ENCODE measurements at regions not wholly inside any gene's neighbourhood (a gene's known extent, or its start where the extent isn't known, plus 50 kb on each side); places are given as distances from the start of the nearest gene placed in this dataset.

DNA sequence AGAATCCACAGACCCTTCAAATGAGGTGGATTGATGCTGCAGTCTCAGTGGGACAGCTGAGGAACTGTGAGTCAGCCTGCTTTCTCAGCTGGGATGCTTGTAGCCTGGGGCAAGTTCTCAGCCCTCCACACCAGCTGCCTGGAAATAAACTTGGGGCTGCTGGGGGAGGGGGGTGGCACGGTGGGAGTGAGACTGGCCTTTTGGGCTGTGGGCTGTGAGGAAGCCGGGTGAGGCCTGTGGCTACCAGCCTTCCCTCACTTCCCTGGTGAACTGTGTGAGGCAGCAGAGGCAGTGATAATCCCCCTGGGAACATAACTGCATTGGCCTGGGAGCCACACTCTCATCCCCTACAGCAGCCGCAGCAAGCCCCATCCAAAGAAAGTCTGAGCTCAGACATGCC, 114.5 kb upstream of the GUCY1A1 start:
- DNase-seq (ENCODE audit: low read depth): no peak

DNA sequence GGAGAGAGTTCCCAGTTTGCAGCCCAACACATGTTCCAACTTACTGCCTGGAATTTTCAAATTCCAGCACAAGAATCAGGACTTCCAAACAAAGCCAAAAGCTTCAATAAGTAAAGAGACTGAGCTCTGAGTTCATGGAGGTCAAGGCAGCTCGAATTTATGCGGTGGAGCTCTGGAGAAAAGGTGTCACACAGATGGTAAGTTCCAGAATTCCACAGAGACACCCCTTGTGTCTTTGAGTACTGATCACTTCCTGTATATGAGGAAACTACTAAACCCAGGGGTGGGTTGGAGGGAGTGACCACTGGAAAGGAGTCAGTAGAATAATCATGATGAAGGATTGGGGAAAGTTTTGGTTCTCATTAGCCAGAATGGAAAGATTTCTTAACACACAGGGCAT, 118.5 kb upstream of the GUCY1A1 start:
- DNase-seq (ENCODE audit: low read depth): no peak

DNA sequence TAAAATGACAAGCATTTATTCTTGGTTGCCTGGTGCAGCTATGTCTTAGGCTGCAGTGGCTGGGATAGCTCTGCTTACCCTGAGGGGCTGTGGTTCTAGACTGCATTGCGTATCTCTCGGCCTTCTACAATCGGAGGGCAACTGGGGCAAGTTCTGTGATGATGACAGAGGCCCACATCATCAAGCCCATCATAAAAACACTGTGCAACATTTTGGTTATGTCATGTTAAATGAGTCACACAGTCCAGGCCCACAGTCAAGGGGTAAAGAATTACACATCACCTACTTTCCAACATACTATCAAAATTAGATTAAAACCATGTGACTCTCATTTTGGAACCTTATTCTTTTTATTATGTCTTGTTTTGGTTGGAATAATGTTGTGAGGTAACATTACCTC, 120.2 kb upstream of the GUCY1A1 start:
- DNase-seq (ENCODE audit: low read depth): no peak

DNA sequence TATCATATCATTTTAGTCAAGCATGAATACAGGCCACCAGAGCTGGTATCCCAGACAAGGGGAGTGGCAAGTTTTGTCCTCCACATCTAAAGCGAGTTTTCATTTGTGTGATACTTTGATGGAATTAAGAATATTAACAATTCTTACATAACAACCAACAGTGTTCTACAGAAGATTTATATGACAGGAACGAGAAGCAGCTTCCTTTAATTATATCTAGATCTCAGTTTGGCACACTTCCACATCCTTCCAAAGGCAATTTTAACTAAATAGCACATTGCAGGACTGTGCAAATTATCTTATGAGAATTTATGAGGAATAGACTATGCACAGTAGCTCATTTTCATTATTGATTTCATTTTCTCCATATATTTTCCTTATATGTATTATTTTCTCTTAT, 121.2 kb upstream of the GUCY1A1 start:
- DNase-seq (ENCODE audit: low read depth): no peak

DNA sequence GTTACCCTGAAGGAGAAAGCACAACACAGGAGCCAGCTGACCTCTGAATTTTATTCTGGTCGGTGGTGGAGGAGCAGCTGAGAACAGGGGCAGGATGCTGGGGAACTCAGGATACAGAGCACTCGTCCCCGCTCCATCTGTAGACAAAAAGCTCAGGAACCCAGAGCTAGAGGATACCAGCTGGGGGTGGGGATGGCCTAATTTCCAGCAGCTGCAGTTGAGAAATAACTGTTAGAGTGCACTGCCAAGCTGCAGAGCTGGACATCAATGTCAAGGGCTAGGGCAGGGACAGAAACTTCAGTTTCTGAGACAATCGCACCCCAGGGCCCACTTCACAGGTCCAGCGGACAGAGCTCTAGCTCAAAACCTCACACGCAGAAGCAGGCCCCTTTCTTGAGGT, 122.1 kb upstream of the GUCY1A1 start:
- no peak for DNase-seq (ENCODE audit: low read depth)

DNA sequence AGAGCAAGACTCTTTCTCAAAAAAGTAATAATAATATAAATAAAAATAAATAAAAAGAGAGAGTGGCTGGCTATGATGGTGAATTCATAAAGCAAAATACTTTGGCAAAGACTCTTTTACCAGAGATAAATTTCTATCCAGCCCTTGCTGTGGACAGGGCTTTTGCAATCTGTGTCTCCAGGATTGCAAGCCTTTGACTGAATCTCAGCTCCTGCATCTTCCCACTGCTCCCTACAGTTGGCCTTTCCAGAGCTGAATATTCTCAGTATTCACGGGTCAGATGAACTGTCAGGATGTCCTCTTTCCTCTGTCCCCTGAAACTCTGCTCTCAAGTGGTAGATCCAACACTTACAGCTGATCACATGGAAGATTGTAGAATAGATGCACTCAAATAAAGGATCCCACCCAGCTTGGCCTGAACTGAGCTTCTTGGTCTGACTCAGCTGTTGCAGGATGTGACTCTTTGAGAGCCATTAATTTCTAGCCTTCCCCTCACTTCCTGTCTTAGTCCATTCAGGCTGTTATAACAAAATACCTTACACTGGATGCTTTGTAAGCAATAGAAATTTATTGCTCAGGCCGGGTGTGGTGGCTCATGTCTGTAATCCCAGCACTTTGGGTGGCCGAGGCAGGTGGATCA, 123.4 kb upstream of the GUCY1A1 start:
- DNase-seq (ENCODE audit: low read depth): no peak

DNA sequence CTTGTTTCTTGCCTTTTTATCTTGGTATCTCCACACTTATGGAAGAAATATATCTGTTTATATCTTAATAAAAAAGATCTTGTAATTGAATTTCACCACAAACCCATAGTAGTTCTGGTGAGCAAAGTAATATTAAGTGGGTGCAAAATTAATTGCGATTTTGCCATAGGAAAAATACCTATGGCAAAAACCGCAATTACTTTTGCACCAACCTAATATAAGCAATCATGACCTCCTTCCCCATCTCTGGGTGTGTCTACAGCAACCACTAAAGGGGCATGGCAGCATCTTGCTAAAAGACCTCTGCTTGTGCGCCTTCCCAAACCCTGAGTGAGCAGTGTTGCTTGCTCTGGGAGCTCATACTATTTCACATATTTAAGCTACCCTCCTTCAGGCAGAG, 124.2 kb upstream of the GUCY1A1 start:
- DNase-seq (ENCODE audit: low read depth): no peak

DNA sequence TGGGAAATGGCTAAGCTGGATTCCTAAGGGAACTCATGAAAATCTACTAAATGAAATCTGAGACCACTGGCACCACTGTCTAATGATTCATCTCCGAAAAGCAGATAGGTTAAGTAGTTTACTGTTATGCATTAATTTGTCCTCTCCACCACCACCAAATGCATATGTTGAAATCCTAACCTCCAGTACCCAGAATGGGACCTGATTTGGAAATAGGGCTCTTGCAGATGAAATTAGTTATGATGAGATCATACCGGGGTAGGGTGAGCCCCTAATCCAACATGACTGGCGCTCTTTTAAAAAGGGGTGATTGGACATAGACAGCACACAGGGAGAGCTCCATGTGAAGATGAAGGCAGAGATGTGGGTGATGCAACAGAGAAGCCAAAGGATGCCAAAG, 124.9 kb upstream of the GUCY1A1 start:
- DNase-seq (ENCODE audit: low read depth): no peak

DNA sequence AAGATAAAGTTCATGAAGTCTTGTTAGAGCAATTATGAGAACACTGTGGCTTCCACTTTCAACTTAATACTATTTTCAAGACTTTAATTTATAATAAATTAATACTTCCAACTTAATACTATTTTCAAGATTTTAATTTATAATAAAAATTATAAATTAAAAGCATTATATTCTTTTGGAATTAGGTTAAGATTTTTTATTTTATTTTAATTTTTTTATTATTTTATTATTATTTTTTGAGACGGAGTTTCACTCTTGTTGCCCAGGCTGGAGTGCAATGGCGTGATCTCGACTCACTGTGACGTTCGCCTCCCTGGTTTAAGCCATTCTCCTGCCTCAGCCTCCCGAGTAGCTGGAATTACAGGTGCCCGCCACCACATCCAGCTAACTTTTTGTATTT, 126.0 kb upstream of the GUCY1A1 start:
- no peak for DNase-seq (ENCODE audit: low read depth)

DNA sequence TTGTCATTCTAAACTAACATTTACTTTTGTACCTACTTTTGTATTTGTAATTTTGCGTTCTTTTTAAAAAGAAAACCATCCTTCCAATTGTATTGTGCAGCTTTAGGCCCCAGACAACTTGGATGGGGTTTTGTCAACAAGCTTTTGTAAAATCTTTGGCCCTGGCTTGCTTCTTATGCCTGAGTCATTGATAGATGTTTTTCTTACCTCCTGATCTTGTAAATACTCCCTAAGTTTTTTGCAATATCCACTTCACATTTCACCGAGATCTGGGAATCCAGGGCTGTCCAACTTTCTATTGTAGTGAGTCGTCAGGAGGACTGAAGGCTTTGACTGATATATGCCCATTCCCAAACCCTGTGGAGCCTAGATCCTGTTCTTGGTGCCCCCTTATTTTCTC, 126.9 kb upstream of the GUCY1A1 start:
- DNase-seq (ENCODE audit: low read depth): no peak

DNA sequence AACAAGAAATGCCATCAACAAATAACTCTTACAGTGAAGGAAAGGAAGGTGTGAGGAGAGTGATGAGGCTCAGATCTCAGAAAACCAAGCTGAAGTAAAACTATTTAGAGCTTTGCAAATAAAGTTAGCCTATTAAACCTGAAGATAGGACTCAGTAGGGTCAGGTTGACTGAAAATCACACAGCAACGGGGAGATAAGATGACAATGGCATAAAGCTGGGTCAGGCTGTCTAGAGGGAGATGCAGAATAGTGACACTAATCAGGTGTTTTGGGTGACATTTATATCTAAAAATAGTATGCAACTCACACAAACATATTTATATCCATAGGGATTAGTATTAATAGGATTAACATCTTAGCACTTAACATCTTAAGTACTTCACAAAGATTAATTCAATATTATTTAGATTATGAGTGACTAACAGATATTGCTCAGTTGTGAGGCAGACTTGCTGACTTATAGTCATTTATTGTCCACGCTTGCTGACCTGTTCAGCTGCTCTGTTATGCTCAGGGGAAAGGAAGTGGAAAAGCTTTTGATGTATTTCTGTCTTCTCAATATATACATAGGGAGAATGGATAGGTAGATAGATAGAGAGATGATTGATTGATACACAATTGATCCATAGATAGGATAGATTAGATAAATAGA, 130.7 kb upstream of the GUCY1A1 start:
- no peak for DNase-seq (ENCODE audit: low read depth)

DNA sequence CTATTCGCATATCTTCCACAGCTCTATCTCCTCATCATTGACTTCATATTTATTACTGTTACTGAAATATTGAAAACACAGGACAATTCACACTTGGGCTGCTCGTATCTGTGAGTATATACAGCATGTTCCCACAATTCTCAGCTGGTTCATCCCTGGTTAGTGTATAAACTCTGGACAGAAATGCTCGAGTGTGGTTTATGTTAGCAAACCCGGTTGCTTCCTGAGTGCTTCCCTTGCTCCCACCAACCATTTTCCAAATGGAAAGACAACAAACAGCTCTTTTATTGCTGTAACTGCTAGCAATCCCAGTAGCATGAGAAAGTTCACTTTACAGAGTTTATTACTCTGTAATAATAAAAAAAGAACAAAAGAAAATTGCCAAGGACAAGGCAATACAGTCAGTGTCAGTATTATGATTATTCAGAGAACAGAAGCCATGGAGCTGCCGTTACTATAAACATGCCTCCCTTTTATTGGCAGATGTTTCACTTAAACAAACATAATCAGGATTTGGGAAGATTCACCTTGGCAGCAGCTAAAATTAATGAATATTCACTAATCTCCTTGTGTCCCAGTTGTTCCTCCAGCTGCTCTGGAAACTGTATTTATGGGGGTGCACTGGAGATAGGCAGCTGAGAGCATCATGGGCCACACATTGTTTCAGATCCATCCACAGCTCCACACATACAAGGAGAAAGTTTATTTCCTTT, 134.1 kb upstream of the GUCY1A1 start:
- DNase-seq (ENCODE audit: low read depth): no peak

DNA sequence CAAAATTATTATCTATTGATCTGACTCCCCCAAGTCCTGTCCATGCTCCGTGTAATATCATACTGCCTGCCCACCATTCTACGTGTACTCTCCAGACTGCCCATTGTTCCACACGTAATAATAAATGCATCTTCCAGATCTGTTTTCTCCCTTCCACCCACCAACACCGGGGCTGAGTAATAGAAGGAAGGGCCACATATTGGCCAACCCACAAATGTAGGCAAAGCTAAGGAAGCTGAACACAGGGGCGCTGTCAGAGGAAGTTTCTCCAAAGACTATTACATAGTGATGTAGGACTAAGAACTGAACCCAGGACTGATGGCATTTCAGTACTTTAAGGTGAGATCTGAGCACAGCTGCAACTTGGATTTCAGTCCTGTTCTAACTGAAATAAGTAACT, 135.8 kb upstream of the GUCY1A1 start:
- DNase-seq (ENCODE audit: low read depth): no peak

DNA sequence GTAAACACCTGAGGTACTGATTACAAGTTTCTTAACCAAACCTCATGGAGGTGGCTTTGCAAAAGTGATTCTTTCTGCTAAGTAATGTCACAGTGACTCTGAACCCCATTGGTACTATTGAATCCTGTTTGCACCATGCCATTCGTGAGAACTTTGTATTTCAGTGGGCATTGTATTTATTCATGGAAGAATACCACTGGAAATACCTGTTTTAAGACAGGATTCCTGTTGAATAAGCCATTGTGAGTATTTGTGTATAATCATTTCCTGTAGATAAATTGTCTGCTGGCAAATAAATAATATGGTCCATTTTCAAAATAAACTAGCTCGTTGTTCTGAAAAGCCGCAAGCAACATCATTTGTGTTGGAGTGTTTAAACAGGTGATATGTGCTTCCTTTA, 136.4 kb upstream of the GUCY1A1 start:
- DNase-seq (ENCODE audit: low read depth): no peak

DNA sequence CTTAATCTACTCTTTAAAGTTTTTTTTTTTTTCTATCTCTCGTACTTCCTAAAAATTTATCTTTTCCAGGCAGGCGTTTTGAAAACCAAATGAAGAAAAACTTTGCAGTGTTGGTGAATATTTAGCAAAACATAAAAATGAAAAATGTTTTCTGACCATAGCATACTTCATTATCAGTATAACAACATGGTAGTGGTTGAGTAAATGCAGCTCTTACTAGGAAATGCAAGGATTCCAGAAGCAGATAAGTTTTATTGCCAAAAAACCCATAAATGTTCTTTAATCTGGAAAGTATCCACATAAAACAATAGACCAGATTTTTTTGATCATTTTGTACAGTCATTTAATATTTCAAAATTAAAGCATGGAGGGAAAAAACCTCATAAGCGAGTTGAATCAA, 136.9 kb upstream of the GUCY1A1 start:
- no peak for DNase-seq (ENCODE audit: low read depth)

DNA sequence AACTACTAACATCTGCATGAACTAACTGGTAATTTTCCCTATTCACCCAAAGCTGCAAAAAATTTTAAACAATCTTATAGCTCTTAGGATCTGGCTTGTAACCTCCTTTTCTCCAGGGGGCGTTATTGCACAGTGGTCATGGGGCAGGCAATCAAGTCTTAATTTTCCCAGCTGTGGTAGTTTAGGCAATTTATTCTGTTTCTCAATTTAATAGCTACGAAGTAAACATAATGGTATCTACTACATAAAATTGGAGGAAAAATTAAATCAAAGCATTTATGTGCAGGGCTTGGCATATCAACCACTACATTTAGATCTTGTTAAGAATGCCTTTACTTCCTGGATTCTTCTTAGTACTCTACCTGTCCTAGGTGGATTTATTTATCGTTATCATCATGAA, 137.4 kb upstream of the GUCY1A1 start:
- no peak for DNase-seq (ENCODE audit: low read depth)

DNA sequence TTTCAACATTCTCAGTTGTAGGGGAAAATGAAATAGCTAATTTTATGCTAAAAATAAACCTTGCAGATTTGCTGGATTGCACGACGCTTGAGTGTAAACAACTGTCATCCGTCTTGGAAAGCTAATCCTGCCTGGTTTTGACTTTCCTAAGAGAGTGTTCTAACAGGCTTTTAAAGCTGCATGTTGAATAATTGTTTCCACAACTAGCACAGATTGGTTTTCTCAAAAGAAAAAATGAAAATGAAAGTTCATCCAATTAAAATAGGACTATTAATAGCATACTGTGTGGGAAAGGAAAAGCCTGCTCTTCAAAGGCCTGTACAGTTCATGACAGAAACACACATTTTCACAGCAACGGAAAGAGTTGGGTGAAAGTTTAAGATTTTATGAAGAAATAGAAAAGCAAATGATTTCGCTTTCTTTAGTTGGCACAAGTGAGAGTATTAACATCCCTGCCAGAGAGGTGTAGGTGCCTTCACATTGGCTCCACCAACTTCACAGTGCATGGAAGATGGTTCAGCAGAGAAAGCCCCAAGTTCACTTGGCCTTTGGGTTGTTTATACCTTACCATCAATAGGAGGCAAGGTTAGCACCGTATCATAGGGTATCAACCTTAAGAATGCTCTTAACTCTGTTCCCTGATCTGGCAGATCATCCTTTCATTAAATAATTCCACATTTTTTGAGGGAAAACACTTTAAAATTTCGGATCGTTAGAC, 140.0 kb upstream of the GUCY1A1 start:
- DNase-seq (ENCODE audit: low read depth): no peak

DNA sequence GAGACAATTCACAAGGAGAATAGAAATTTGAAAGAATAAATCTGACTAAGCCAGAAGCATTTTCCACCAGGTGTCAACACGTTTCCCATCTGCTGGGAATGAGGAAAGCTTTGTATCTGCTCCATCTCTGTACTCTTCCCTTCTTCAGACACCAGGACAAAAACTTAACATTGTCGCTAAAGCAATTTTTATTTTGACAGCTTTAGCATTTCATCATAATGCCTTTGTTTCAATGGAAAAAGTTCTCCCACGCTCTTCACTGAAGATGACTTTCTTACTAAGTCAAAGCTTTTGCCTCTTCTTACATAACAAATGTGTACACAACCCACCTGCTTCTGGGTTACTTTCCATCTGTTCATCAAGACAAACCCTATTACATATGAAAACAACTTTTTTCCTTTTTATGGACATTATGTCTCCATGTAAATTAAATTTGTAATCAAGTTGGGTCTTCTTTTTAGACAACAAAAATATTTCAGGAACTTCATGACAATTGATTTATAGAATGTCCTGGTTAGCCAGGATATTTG, 141.7 kb upstream of the GUCY1A1 start:
- DNase-seq (ENCODE audit: low read depth): no peak

DNA sequence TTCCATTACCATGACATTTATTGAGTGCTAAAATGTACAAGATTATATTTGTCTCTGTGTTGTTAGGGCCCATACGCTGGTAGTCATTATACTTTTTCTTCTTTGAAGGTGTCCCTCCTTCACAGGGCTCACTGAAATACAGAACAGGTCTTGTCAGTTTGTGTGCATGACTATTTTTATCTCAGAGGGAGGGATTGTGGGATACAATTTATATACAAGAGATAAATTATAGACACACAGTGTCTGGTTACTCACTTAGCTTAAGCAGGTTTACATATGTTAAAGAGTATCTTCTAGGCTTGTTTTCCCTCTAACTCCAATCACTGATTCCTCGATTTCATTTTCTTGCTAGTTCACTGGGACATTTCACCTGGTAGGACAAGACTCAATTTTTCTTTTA, 143.3 kb upstream of the GUCY1A1 start:
- no peak for DNase-seq (ENCODE audit: low read depth)

DNA sequence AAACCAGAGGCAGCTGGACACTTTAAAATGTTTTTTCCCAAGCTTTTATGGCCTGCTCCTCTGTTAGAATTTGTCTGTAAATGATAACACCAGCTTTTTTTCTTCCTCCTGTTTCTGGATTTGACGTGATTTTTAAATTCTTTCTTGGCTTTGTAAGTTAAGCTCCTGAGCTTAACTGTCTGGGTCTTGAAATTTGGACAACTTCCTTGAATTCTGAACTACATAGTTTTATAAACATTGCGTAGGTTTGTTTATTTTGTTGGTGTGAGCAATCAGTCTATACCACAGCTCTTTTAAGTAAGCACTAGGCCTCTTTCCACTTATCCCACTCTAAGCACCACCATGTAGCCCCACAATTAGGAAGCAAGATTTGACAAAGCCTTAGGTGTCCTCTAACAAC, 144.4 kb upstream of the GUCY1A1 start:
- DNase-seq (ENCODE audit: low read depth): no peak

DNA sequence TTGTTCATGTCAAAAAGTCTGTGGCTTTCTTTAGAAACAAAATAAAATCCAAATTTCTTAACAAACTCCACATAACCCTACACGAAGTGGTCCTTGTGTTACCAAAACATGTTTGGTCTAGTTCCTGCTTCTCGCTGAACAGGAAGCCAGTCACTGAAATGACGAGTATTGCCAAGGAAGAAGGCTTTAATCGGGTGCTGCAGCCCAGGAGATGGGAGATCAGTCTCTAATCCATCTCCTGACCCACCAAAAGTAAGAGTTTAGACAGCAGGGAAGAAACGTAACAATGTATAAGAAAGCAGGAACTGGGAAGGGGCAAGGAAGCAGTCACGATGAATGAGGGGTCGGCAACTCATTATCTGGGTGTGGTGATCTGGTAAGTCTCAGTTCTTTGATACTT, 144.6 kb upstream of the MAP9 start:
- DNase-seq (ENCODE audit: low read depth): no peak

DNA sequence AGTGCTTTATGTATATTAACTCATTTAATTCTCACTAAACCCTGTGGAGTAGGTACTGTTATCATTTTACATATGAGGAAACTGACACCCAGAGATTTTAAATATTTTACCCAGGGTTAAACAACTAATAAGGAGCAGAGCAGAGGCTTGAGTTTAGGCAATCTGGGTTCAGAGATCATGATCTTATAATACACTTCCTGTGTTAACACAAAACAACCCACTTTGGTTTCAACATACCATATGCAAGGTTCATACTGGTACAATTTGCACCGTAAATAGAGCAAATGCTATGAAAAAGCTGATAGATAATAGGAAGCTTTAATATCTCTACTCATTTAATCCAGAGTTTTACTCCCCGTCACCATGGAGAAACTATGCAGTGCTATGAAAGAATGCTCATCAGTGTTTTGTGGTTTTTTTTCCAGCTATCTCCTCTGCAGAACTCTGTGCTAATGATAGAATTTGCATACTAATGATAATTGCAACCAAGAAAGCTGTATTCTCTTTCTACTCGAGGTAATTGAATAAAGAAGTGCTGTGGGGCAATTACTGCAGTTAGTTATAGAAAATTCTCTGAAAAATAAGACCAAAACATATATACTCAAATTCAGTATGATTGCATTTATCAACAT, 138.8 kb upstream of the MAP9 start:
- no peak for DNase-seq (ENCODE audit: low read depth)

Measured in stimulated activated CD8-positive, alpha-beta memory T cell treated with anti-CD3 and anti-CD28 coated beads, Interleukin-12 subunit alpha, Interleukin-12 subunit beta, amount 100 ng/mL, for 4 hours (primary cell).